GM18520 (cell line): ENCODE measurements at regions not wholly inside any gene's neighbourhood (a gene's known extent, or its start where the extent isn't known, plus 50 kb on each side); places are given as distances from the start of the nearest gene placed in this dataset.

Source experiments
- ATAC-seq: cut with Tn5 transposase; IDR thresholded peaks from one replicate; pipeline ENCODE4 v1.9.1; 2021; ENCODE audit not compliant: unreplicated experiment

DNA sequence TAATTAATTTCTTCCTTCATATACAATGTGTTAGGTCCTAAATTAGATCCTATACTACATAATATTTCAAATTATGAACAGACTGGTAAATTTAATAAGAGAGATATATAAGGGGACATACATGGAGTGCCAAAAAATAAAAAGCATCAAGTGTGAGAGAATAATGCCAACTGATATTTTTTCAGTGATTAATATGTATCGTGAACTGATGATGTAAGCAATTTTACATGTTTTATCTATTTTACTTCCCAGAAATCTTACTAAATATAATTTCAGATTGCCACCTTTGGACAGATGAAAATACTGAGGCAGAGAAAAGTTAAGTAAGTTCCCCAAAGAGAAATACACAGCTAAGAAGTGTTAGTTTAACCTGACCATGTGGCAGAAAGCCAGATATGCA is 870.8 kb downstream of the SLITRK5 start:
- ATAC-seq: no peak

- ATAC-seq: no peak
Observed at GRCh38 chr13:88544836-88545235, 873.7 kb downstream of the SLITRK5 start.

DNA sequence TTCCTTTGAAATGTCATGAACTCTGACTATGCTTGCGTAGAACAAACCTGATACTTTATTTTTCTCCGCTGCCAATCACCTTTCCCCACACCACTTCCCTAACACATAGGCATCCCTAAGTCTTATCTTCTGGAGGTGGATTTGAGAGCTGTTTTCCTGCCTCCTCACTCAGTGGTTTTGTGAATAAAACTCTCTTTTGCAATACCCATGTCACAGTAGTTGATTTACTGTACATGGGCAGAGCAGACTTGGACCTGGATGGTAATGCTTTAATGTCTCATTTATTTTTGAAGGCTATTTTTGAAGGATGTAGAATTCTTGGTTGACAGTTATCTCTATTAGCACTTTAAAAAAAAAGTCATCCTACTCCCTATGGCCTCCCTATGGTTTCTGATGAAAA is 881.8 kb downstream of the SLITRK5 start:
- ATAC-seq: no peak

DNA sequence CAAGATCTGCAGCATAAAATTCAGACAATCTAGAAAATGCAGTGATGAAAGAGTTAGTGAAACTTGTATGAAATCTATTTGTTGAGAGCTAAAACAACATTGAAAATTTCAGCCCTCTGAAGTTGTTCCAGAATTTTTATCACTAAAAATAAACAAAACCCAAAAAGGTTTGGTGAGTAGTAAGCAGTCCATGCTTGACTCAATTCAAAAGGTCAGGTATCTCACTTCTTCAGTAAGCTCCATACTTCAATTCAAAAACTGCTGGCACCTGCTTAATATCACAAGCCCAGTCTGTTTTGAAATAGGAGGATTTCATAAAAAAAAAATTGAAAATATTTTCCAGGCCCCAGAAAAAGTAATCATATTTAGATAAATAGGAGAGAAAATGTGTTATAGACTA is 894.4 kb downstream of the SLITRK5 start:
- no peak for ATAC-seq

DNA sequence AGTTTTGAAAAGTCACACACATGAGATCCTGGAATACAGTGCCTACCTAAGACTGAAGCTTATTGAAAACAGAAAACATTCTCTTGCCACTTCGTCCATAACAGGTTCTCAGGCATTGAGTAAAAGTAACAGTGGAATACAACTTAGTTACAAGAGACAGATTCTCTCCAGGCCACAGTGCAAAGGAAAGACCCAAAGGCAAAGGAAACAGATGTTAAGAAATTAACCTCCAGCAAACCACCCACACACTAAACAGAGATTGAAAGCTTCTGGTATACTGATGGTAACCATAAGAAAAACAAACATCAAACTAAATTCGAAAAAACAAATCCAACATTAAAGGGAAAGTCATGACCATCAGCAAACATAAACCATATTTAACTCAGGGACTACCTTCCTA is 914.7 kb downstream of the SLITRK5 start:
- ATAC-seq: no peak

DNA sequence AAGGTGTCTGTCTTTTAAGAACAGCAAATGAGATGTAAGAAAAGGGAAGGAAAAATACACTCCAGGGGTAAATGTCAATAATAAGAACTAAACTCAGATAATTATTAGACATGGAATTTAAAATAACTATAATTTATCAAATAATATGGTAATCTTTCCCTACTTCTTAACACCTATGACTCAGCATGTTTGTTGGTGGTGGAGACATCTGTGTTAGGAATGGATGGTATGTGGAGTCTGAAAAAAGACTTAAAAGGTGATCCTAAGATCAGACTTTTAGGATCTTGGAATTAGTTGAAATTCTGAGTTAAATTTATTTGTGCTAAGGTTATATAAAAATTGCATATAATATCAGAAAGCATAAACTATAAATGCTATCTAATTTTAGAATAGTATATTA is 915.1 kb downstream of the SLITRK5 start:
- ATAC-seq: no peak

DNA sequence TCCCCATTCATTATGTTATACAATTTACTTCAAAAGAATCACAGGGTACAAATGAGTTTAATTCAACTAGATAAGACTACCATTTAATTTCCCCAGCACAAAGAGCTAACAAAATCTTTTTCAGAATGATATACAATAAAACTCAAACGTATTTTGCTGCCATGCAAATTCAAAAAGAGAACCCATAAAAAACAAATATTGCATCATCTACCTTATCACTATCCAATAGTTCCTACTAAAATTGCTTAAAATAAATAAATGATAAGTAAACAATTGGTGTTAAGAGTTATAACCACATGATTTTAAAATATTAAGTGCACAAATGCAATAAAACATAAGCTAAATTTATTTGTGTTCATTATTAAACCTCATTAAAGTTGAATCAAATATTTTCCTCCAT is 919.4 kb downstream of the SLITRK5 start:
- ATAC-seq: no peak

- no peak for ATAC-seq
Observed at GRCh38 chr13:88592105-88592504, 920.9 kb downstream of the SLITRK5 start.

DNA sequence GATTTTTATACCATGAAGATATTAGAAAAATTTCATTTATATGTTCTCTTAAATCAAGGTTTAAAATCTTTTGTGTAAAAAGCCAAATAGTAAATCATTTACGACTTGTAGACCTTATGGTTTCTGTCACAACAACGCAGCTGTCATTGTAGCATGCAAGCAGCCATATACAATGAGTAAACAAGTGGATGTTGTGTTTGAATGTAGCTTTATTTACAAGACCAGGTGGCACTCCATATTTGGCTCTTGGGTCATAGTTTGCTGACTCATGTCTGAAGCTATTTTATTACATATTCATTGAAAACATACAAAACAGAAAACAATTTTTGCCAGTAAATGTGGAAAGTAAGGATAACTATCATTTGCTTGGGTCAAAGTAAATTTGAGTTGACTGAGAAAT is 930.8 kb downstream of the SLITRK5 start:
- ATAC-seq: no peak

DNA sequence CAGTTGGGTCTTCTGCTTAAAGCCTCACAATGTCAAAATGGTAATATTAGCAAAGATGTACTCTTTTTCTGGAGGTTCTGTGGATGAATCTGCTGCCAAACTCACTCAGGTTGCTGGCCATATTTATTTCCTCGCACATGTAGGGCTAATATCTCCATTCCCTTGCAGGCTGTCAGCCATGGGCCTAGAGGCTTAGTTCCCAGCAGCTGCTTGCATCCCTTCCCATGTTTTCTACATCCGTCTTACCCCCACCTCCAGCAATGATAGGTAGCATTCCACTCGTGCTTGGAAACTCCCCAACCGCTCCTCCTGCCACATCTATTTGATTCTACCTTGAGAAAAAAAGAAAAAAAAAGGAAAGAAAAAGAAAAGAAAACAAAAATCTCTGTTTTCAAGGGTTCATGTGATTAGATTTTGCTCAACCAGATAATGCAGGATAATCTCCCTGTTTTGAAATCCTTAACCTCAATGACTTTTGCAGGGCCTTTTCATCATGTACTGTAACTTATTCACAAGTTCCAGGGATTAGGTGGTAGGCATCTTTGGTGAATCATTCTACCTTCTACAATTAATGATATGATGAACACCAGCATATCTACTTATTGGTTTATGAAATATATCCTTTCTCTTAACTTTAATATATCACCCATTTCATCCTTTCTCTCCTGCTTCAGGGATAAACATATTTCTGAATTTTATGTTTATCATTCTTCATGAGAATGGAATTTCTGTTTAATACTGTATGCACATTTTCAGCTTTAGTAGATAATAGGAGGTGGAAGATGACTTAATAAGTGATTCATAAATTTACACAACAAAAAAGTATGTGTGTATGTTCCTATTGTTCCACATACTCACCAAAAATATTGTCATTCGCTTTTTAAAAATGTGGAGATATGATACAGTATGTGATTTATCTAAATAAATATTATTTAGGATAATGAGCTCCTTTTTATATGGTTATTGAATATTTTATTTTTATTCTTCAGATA is 931.9 kb downstream of the SLITRK5 start:
- no peak for ATAC-seq

- ATAC-seq: no peak
Observed at GRCh38 chr13:88617176-88617575, 946.0 kb downstream of the SLITRK5 start.

- ATAC-seq: no peak
Observed at GRCh38 chr13:88622362-88622973, 951.3 kb downstream of the SLITRK5 start.

DNA sequence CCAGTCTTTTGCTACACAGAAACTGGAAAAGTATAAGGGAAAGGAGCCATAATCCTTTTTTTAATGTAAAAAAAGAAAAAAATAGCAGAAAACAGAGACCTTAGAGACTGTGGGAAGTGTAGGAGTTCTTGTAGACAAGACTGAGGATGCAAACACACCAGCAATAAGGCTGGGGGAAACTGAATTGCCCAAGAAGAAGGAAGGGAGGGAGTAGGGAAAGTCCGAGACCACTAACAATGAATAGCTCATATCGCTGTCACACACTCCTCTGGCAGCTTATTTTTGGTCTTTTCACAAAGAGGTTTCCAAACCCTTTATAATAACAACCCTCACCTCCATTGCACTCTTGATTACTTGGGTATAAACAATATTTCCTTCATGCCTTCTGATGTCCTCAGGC is 952.0 kb downstream of the SLITRK5 start:
- no peak for ATAC-seq

GRCh38 chr13:88627071-88627470 is 955.9 kb downstream of the SLITRK5 start:
- no peak for ATAC-seq

DNA sequence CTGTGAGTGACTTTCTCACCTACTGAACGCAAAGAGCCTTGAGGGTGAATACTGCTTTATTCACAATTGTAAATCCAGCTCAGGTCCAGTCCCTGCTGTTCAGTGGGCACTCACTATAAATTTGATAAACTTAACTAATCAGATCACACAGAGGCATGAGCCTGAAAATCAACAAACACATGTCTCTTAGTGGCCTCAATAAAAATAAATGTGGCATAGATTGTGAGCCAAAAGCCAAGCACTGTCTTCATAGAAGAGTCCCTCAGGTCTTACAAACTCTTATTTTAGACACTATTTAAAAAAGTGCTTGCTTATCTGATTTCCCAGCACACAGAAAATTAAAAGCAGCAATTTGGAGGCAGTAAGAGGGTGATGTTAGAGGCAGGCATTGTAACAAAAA is 957.7 kb downstream of the SLITRK5 start:
- no peak for ATAC-seq

- no peak for ATAC-seq
Observed at GRCh38 chr13:88637935-88638334, 966.8 kb downstream of the SLITRK5 start.

- no peak for ATAC-seq
Observed at GRCh38 chr13:88643233-88643632, 972.1 kb downstream of the SLITRK5 start.

GRCh38 chr13:88648598-88649373 is 977.6 kb downstream of the SLITRK5 start:
- ATAC-seq: no peak

GRCh38 chr13:88649855-88650254 is 978.7 kb downstream of the SLITRK5 start:
- no peak for ATAC-seq

GRCh38 chr13:88651531-88651930 is 980.4 kb downstream of the SLITRK5 start:
- no peak for ATAC-seq

DNA sequence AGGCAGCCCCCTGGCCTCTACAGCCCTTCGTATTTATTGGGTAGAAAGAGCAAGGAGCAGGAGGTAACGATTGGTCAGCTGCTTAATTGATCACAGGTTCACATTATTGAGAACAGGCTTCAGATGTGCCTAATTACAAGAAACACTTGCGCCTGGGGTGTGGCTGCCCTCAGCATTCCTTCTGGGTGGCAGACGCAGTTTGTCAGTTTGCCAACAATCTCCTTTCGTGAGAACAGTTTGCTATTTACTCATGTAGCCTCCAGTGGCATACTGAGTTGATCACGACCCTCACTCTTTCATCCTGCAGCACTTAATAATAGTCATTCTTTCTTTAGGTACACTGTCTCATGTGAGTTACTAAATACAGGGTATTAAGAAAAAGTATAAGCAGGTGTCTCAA is 985.6 kb downstream of the SLITRK5 start:
- no peak for ATAC-seq

- no peak for ATAC-seq
Observed at GRCh38 chr13:88670509-88670908, 999.3 kb downstream of the SLITRK5 start.
